ENCODE measurements at regions not wholly inside any gene's neighbourhood (a gene's known extent, or its start where the extent isn't known, plus 50 kb on each side); places are given as distances from the start of the nearest gene placed in this dataset.

DNA sequence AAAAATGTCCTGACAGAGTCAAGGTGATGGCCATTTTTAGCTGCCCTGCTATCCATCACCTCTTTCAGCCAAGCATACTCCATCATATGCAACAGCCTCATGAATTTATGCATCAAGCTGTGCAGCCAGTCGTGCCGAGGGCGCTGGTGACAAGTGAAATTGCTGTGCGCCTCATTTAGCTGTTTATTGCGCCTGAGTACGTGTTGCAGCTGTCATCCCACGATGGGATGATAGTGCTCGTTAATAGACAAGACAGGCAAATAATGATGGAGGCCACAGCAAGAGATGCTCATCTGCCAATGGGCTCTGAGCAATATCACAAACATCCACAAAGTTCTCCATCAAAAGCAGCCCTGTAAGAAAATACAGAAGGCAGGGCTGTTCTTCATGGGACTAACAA, 562.3 kb upstream of the POU3F2 start:
- TF ChIP-seq SUZ12 (IDR thresholded peaks at IDR 0.05; ENCODE audit: unreplicated experiment) (no peak), ZBTB11 (CRISPR knock-in tag; IDR thresholded peaks at IDR 0.05) (no peak), SP1 (IDR thresholded peaks at IDR 0.05; ENCODE audit: low read depth, low read length) (no peak), MXI1 (IDR thresholded peaks at IDR 0.05; ENCODE audit: low read depth, low read length) (no peak), PRDM15 (CRISPR knock-in tag; IDR thresholded peaks at IDR 0.05) (no peak), SMC3 (IDR thresholded peaks at IDR 0.05; ENCODE audit: borderline replicate concordance, low read length) (no peak), POLR2A (IDR thresholded peaks at IDR 0.05; ENCODE audit: low read depth, low read length) (no peak), CBX5 (IDR thresholded peaks at IDR 0.05; ENCODE audit: low read depth) (no peak), HDAC6 (IDR thresholded peaks at IDR 0.05; ENCODE audit: unreplicated experiment) (no peak), EZH2 (IDR thresholded peaks at IDR 0.05; ENCODE audit: borderline replicate concordance, control insufficient read depth, low read depth, low read length) (no peak), ATF7 (IDR thresholded peaks at IDR 0.05; ENCODE audit: low read depth) (no peak), SREBF2 (IDR thresholded peaks at IDR 0.05; ENCODE audit: low read length) (no peak)
- TF ChIP-seq, protein P1, sequence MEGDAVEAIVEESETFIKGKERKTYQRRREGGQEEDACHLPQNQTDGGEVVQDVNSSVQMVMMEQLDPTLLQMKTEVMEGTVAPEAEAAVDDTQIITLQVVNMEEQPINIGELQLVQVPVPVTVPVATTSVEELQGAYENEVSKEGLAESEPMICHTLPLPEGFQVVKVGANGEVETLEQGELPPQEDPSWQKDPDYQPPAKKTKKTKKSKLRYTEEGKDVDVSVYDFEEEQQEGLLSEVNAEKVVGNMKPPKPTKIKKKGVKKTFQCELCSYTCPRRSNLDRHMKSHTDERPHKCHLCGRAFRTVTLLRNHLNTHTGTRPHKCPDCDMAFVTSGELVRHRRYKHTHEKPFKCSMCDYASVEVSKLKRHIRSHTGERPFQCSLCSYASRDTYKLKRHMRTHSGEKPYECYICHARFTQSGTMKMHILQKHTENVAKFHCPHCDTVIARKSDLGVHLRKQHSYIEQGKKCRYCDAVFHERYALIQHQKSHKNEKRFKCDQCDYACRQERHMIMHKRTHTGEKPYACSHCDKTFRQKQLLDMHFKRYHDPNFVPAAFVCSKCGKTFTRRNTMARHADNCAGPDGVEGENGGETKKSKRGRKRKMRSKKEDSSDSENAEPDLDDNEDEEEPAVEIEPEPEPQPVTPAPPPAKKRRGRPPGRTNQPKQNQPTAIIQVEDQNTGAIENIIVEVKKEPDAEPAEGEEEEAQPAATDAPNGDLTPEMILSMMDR (IDR thresholded peaks at IDR 0.05 in 2 of 3, conservative IDR thresholded peaks at IDR 0.05 in 1 of 3; ENCODE audit: control insufficient read depth in 2 of 3, extremely low read depth in 1 of 3, insufficient read depth in 1 of 3, low read depth in 3 of 3, low read length in 3 of 3) = no peak

Data from GM12878 (cell line).